Muscle of back (tissue), 3 donors: ENCODE measurements at regions not wholly inside any gene's neighbourhood (a gene's known extent, or its start where the extent isn't known, plus 50 kb on each side); places are given as distances from the start of the nearest gene placed in this dataset.

Experiments
- DNase-seq, 3 donors: peaks; one replicate each; pipeline versions ENCODE4 v3.0.0 to v3.0.0-alpha.2; 2013

GRCh38 chr3:168162172-168162571 lies 66.4 kb upstream of the GOLIM4 start:
- DNase-seq, result peak in 1 of 3 donors; percentile 38

GRCh38 chr3:168161696-168162095 lies 66.0 kb upstream of the GOLIM4 start:
- DNase-seq, result peak; percentile 12 to 67 (median 42)

- no peak for DNase-seq
Observed at GRCh38 chr3:168157903-168158302, 62.2 kb upstream of the GOLIM4 start.

- DNase-seq, result no peak
Observed at GRCh38 chr3:168157099-168157700, 61.5 kb upstream of the GOLIM4 start.

GRCh38 chr3:168156479-168156878 lies 60.8 kb upstream of the GOLIM4 start:
- DNase-seq, result peak in 1 of 3 donors; percentile 22

GRCh38 chr3:168155303-168155702 lies 59.6 kb upstream of the GOLIM4 start:
- no peak for DNase-seq

- no peak for DNase-seq
Observed at GRCh38 chr3:168154089-168154488, 58.4 kb upstream of the GOLIM4 start.

- no peak for DNase-seq
Observed at GRCh38 chr3:168152149-168152548, 56.4 kb upstream of the GOLIM4 start.
